DND-41 (cell line): ENCODE measurements at regions not wholly inside any gene's neighbourhood (a gene's known extent, or its start where the extent isn't known, plus 50 kb on each side); places are given as distances from the start of the nearest gene placed in this dataset.
"Not testable (repeated sequence)": the region's sequence is repeated elsewhere in the genome, so short reads cannot be mapped to it uniquely, and the experiment has no call there.

Experiments
- ATAC-seq: fragments of 200-7000 bp; cut with Tn5 transposase; 3 replicates; pipeline ENCODE4 v1.9.1; 2021; ENCODE audit warnings: low read depth; ENCODE audit not compliant: insufficient read depth
- DNase-seq: peaks from one replicate; pipeline ENCODE4 v3.0.0-alpha.2; 2020
- H2AFZ ChIP-seq: 2 replicates; pipeline ENCODE4 v1.6.0; 2012; ENCODE audit warnings: low read depth, low read length
- H3K27ac ChIP-seq: 2 replicates; pipeline ENCODE4 v1.5.1; 2012; ENCODE audit warnings: low read length, inconsistent platforms
- H3K27me3 ChIP-seq: fragments of 200-600 bp; sonication (generic); 2 replicates; pipeline ENCODE4 v1.6.0; 2012; ENCODE audit warnings: low read length, mild to moderate bottlenecking, inconsistent platforms; ENCODE audit not compliant: insufficient read depth, poor library complexity
- H3K36me3 ChIP-seq: 2 replicates; pipeline ENCODE4 v1.5.1; 2012; ENCODE audit warnings: low read length, inconsistent platforms; ENCODE audit not compliant: insufficient read depth
- H3K4me1 ChIP-seq: 2 replicates; pipeline ENCODE4 v1.5.1; 2012; ENCODE audit warnings: mild to moderate bottlenecking, low read length; ENCODE audit not compliant: insufficient read depth
- H3K4me2 ChIP-seq: 2 replicates; pipeline ENCODE4 v1.6.0; 2012; ENCODE audit warnings: mild to moderate bottlenecking, moderate library complexity, low read length, inconsistent platforms; ENCODE audit not compliant: insufficient read depth
- H3K4me3 ChIP-seq, 2 experiments: fragments of 200-600 bp in 1 of 2; shearing (Covaris generic) in 1 of 2; 2 replicates each; pipeline ENCODE4 v1.5.1; 2012 to 2016; ENCODE audit warnings: inconsistent platforms in 2 of 2, low read length in 2 of 2, mild to moderate bottlenecking in 2 of 2, low read depth in 1 of 2, moderate library complexity in 1 of 2
- H3K79me2 ChIP-seq: 2 replicates; pipeline ENCODE4 v1.6.0; 2012; ENCODE audit warnings: low read length, inconsistent platforms; ENCODE audit not compliant: insufficient read depth
- H3K9ac ChIP-seq: 2 replicates; pipeline ENCODE4 v1.6.0; 2012; ENCODE audit warnings: low read depth, mild to moderate bottlenecking, inconsistent platforms, low read length, moderate library complexity
- H3K9me3 ChIP-seq: 2 replicates; pipeline ENCODE4 v1.5.1; 2012; ENCODE audit warnings: low read length, moderate library complexity, mild to moderate bottlenecking, inconsistent platforms; ENCODE audit not compliant: insufficient read depth, severe bottlenecking
- H4K20me1 ChIP-seq: 2 replicates; pipeline ENCODE4 v1.6.0; 2012; ENCODE audit warnings: low read length; ENCODE audit not compliant: insufficient read depth
- EZH2 ChIP-seq: IDR thresholded peaks from 3 replicates; pipeline ENCODE4 v1.6.1; 2012; ENCODE audit warnings: borderline replicate concordance, low read depth, mild to moderate bottlenecking, moderate library complexity, low read length, inconsistent platforms; ENCODE audit not compliant: severe bottlenecking
- TF ChIP-seq, protein P1 (sequence below): IDR thresholded peaks from 2 replicates; pipeline ENCODE4 v1.5.1; 2012; ENCODE audit warnings: borderline replicate concordance, low read length, moderate library complexity, mild to moderate bottlenecking; ENCODE audit not compliant: poor library complexity, severe bottlenecking; ENCODE audit errors: extremely low read depth

DNA sequence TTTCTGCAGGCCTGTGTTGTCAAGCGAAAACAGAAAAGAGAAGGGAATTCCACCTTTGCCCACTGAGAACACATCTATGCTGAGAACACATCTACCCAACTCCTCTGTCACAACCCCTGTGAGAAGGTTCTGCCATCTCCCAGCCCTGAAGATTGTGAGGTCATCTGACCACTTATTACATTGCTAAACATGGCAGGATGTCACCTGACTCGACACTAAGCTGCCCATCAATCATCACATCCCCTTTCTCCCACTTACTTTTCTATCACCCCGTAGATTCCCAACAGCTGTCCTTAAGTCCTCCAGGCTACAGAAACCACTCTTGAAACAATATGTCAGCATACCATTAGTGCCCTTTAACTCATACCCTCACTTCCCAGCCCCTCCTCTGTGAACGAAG is 64.2 kb upstream of the PRSS3 start:
- ATAC-seq = no peak
- Histone ChIP-seq H2AFZ (no peak overlapping the region), H3K79me2 (no peaks in the 10 kb centered on the region), H3K4me2 (no peak overlapping the region), H3K27ac (no peak overlapping the region), H3K36me3 (no peaks in the 10 kb centered on the region), H3K27me3 (no peaks in the 10 kb centered on the region), H3K4me1 (no peaks in the 10 kb centered on the region), H3K4me3 (no peak overlapping the region), H3K9ac (no peak overlapping the region), H3K9me3 (no peaks in the 10 kb centered on the region), H4K20me1 (no peaks in the 10 kb centered on the region)
- no peak for DNase-seq
- no peak for TF ChIP-seq EZH2
- TF ChIP-seq, protein P1, sequence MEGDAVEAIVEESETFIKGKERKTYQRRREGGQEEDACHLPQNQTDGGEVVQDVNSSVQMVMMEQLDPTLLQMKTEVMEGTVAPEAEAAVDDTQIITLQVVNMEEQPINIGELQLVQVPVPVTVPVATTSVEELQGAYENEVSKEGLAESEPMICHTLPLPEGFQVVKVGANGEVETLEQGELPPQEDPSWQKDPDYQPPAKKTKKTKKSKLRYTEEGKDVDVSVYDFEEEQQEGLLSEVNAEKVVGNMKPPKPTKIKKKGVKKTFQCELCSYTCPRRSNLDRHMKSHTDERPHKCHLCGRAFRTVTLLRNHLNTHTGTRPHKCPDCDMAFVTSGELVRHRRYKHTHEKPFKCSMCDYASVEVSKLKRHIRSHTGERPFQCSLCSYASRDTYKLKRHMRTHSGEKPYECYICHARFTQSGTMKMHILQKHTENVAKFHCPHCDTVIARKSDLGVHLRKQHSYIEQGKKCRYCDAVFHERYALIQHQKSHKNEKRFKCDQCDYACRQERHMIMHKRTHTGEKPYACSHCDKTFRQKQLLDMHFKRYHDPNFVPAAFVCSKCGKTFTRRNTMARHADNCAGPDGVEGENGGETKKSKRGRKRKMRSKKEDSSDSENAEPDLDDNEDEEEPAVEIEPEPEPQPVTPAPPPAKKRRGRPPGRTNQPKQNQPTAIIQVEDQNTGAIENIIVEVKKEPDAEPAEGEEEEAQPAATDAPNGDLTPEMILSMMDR = no peak

DNA sequence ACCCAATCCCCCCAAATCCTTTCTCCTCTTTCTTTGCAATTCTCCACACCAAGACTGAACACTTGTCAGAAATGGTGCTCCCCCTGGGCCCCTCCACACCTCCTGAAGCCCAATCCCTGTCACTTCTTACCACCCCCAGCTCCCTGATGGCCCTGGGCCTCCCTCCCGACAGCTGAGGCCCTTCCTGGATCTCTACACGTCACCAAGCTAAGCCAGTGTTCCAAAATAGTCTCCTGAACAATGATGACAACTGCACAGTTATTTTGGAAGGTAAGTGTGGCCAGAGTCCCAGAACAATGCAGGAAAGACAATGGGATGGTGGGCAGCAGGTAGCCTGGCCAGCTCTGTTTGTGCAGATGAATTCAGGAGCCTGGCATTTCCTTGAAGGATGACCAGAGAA is 63.7 kb upstream of the PRSS3 start:
- Histone ChIP-seq H3K36me3 (no peaks in the 10 kb centered on the region), H3K79me2 (no peaks in the 10 kb centered on the region), H3K4me2 (no peak overlapping the region), H3K4me3 (no peak overlapping the region), H3K4me1 (no peaks in the 10 kb centered on the region), H3K9me3 (no peaks in the 10 kb centered on the region), H3K27me3 (no peaks in the 10 kb centered on the region), H4K20me1 (no peaks in the 10 kb centered on the region), H3K9ac (no peak overlapping the region), H2AFZ (no peak overlapping the region), H3K27ac (no peak overlapping the region)
- TF ChIP-seq, protein P1 = no peak
- TF ChIP-seq EZH2 = no peak
- ATAC-seq = no peak
- DNase-seq = no peak

DNA sequence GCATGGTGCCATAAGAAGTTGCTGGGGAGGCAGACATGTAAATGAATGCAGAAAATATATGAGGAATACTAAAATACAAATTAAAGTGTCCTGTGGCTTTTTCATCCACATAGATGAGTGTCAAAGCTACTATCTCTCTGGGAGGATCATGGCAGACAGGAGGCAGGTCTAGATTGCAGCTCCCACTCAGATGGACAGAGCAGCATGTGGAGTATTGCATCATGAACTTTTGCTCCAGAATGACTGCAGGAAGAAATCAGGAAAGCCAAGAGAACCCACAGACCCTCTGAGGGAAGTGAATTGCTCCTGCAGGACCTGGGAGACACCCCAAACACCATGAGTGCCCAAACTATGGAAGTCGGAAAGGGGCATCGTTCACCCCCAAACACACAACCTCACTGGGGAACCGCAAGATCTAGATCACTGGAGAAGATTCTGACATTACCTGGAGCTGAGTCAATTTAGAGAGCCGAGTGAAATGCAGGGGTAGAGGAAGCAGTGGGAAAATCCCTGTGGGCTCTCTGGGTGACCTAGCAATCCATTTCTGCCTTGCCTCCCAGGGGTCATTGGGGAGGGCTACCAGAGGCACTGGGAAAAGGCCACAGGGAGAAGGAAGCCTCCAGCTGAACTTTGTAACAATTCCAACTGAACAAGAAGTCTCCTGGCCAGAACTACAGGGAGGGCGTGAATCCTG is 61.0 kb upstream of the PRSS3 start:
- H3K36me3 ChIP-seq, H4K20me1 ChIP-seq, H3K79me2 ChIP-seq, H3K9me3 ChIP-seq, H3K27ac ChIP-seq, H3K9ac ChIP-seq, ATAC-seq, DNase-seq, H3K4me2 ChIP-seq, H3K4me1 ChIP-seq, H2AFZ ChIP-seq, H3K27me3 ChIP-seq, H3K4me3 ChIP-seq: not testable (repeated sequence)

DNA sequence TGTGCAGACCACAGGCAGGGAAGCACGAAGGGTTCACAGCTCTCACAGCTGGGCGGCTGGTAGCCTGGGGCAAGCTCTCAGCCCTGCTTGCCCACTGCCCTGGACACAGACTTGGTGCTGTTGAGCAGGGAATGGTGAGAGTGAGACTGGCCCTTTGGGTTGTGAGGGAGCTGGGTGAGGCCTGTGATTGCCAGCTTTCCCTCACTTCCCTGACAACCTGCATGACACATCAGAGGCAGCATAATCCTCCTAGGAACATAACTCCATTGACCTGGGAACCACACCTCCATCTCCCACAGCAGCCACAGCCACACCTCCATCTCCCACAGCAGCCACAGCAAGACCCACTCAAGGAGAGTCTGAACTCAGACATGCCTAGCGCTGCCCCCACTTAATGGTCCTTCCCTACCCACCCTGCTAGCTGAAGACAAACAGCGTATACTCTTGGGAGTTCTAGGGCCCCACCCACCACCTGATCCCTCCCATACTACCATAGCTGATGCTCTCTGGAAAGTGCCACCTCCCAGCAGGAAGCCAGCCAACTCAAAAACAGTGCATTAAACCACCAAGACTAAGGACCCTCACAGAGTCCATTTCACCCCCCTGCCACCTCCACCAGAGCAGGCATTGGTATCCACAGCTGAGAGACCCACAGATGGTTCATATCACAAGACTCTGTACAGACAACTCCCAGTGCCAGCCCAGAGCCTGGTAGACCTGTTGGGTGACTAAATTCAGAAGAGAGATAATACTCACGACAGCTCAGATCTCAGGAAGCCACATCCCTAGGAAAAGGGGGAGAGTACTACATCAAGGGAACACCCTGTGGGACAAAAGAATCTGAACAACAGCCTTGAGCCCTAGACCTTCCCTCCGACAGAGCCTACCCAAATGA is 60.2 kb upstream of the PRSS3 start:
- not testable (repeated sequence) for H3K27me3 ChIP-seq, H3K4me2 ChIP-seq, H4K20me1 ChIP-seq, H3K36me3 ChIP-seq, H2AFZ ChIP-seq, ATAC-seq, H3K4me1 ChIP-seq, H3K79me2 ChIP-seq, H3K9ac ChIP-seq, H3K27ac ChIP-seq, DNase-seq, H3K4me3 ChIP-seq, H3K9me3 ChIP-seq
